Mesothelial cell of epicardium (in vitro differentiated cells): ENCODE measurements at regions not wholly inside any gene's neighbourhood (a gene's known extent, or its start where the extent isn't known, plus 50 kb on each side); places are given as distances from the start of the nearest gene placed in this dataset.

Experiments used
- DNase-seq, 2 experiments: peaks; one replicate each; pipeline ENCODE4 v3.0.0; 2021; ENCODE audit warnings: low spot score in 2 of 2; ENCODE audit not compliant: unreplicated experiment in 2 of 2
- H3K27ac Mint-ChIP-seq: 2 replicates; pipeline ENCODE4 v1.8.0; 2021; ENCODE audit warnings: mixed read lengths
- H3K27me3 Mint-ChIP-seq: 2 replicates; pipeline ENCODE4 v1.8.0; 2021; ENCODE audit warnings: low read depth, mixed read lengths
- H3K36me3 Mint-ChIP-seq: 2 replicates; pipeline ENCODE4 v1.8.0; 2021; ENCODE audit warnings: mixed read lengths
- H3K4me1 Mint-ChIP-seq: 2 replicates; pipeline ENCODE4 v1.8.0; 2021; ENCODE audit warnings: mixed read lengths
- H3K4me3 Mint-ChIP-seq: 2 replicates; pipeline ENCODE4 v1.8.0; 2021; ENCODE audit warnings: mild to moderate bottlenecking, moderate library complexity, mixed read lengths
- H3K9me3 Mint-ChIP-seq: 2 replicates; pipeline ENCODE4 v1.8.0; 2021; ENCODE audit warnings: mixed read lengths
- CTCF ChIP-seq: fragments of 200-600 bp; sonication (generic); IDR thresholded peaks from one replicate; pipeline ENCODE4 v1.5.0; 2021; ENCODE audit warnings: antibody characterized with exemption; ENCODE audit not compliant: unreplicated experiment

- H3K4me1 Mint-ChIP-seq, result peaks cover 37% of the 10 kb centered on the region
- H3K9me3 Mint-ChIP-seq, result no peaks in the 10 kb centered on the region
- H3K27me3 Mint-ChIP-seq, result no peaks in the 10 kb centered on the region
- H3K4me3 Mint-ChIP-seq, result no peak overlapping the region
- DNase-seq, result no peak
- H3K36me3 Mint-ChIP-seq, result no peaks in the 10 kb centered on the region
- no peak for TF ChIP-seq CTCF
- no peak overlapping the region for H3K27ac Mint-ChIP-seq
Measured at GRCh38 chr3:184636741-184637316, 75.0 kb downstream of the MAGEF1 start.

DNA sequence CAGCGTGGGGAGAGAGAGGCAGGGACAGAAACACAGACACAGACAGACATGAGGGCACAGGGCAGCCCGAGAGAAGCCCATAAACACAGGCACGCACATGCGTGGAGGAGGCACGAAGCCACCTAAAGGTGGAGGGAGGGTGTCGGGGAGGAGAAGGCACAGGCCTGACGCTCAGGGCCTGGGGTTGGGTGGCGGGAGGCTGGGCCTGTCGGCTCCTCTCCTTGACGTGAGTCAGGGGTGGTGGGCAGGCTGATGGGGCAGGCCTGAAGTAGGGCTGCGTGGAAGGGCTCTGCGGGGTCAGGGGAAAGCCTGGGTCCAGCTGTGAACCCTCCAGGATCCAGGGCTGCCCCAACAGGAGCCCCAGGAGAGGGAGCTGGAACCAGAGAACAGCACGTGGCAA lies 74.2 kb downstream of the EPHB3 start:
- Mint-ChIP-seq H3K4me3 (no peak overlapping the region), H3K4me1 (peaks cover 36% of the 10 kb centered on the region), H3K27me3 (no peaks in the 10 kb centered on the region), H3K27ac (peak overlapping the region; percentile 90), H3K36me3 (no peaks in the 10 kb centered on the region), H3K9me3 (no peaks in the 10 kb centered on the region)
- TF ChIP-seq CTCF, result no peak
- DNase-seq, result no peak

DNA sequence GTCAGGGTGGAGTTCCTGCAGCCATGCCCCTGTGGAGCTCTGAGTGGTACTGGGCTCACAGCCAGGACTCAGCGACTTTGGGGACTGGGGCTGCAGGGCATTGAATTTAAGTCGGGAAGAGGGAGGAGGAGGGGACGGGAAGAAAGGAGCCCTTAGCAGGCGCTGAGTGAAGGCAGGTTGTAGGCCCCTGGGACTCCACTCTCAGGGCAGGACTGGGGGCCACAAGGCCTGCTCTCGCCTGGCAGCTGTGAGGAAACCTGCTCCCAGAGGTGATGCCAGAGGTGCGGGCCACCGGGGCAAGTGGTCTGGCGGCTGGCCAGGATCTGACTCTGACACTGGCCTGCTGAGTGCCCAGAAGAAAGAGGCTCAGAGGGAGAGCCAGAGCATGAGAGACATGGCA lies 73.5 kb downstream of the EPHB3 start:
- H3K4me3 Mint-ChIP-seq, result no peak overlapping the region
- H3K4me1 Mint-ChIP-seq, result peaks cover 33% of the 10 kb centered on the region
- no peaks in the 10 kb centered on the region for H3K9me3 Mint-ChIP-seq
- no peaks in the 10 kb centered on the region for H3K36me3 Mint-ChIP-seq
- no peak for DNase-seq
- TF ChIP-seq CTCF, result no peak
- H3K27ac Mint-ChIP-seq, result peak overlapping the region; percentile 90
- no peaks in the 10 kb centered on the region for H3K27me3 Mint-ChIP-seq

GRCh38 chr3:184633237-184633579 lies 71.6 kb downstream of the EPHB3 start:
- Mint-ChIP-seq H3K27ac (peak overlapping the region; percentile 18), H3K9me3 (no peaks in the 10 kb centered on the region)

GRCh38 chr3:184632551-184633236 lies 71.1 kb downstream of the EPHB3 start:
- H3K9me3 Mint-ChIP-seq, result no peaks in the 10 kb centered on the region
- H3K27ac Mint-ChIP-seq, result peak overlapping the region; percentile 18
- peaks cover 52% of the 10 kb centered on the region for H3K4me1 Mint-ChIP-seq
- DNase-seq, result no peak
- no peak for TF ChIP-seq CTCF
- no peaks in the 10 kb centered on the region for H3K27me3 Mint-ChIP-seq
- no peaks in the 10 kb centered on the region for H3K36me3 Mint-ChIP-seq
- no peak overlapping the region for H3K4me3 Mint-ChIP-seq

More at GRCh38 chr3:184633237-184633579, 71.6 kb downstream of the EPHB3 start:
- no peak for TF ChIP-seq CTCF
- no peak for DNase-seq
- no peak overlapping the region for H3K4me3 Mint-ChIP-seq
- no peaks in the 10 kb centered on the region for H3K36me3 Mint-ChIP-seq
- H3K4me1 Mint-ChIP-seq, result peaks cover 48% of the 10 kb centered on the region
- H3K27me3 Mint-ChIP-seq, result no peaks in the 10 kb centered on the region
